BLaER1 (cell line): ENCODE measurements at regions not wholly inside any gene's neighbourhood (a gene's known extent, or its start where the extent isn't known, plus 50 kb on each side); places are given as distances from the start of the nearest gene placed in this dataset.

ENCODE experiments used
- H3K27ac ChIP-seq: shearing (Covaris generic); formaldehyde crosslinking; 2 replicates; pipeline ENCODE4 v1.8.1; 2022
- H3K27me3 ChIP-seq: shearing (Covaris generic); formaldehyde crosslinking; 2 replicates; pipeline ENCODE4 v1.8.1; 2022
- H3K36me3 ChIP-seq: shearing (Covaris generic); formaldehyde crosslinking; 2 replicates; pipeline ENCODE4 v1.8.1; 2022
- H3K4me1 ChIP-seq: shearing (Covaris generic); formaldehyde crosslinking; 2 replicates; pipeline ENCODE4 v1.8.1; 2022
- H3K4me2 ChIP-seq: shearing (Covaris generic); formaldehyde crosslinking; 2 replicates; pipeline ENCODE4 v1.8.1; 2022
- H3K4me3 ChIP-seq: shearing (Covaris generic); formaldehyde crosslinking; 2 replicates; pipeline ENCODE4 v1.8.1; 2022
- H3K9ac ChIP-seq: shearing (Covaris generic); formaldehyde crosslinking; 2 replicates; pipeline ENCODE4 v1.8.1; 2022
- H3K9me3 ChIP-seq: shearing (Covaris generic); formaldehyde crosslinking; 2 replicates; pipeline ENCODE4 v1.8.1; 2022
- H4K20me1 ChIP-seq: shearing (Covaris generic); formaldehyde crosslinking; 2 replicates; pipeline ENCODE4 v1.8.1; 2022
- Cebpa-rat ChIP-seq: shearing (Covaris generic); IDR thresholded peaks from 2 replicates; pipeline ENCODE4 v1.8.1; 2022

- Histone ChIP-seq H3K9me3 (peaks cover 10% of the 10 kb centered on the region; the same call in 1 of the 2 replicates), H3K4me3 (no peak overlapping the region), H3K27me3 (no peaks in the 10 kb centered on the region), H3K4me1 (peaks cover 24% of the 10 kb centered on the region), H3K9ac (no peak overlapping the region), H3K36me3 (no peaks in the 10 kb centered on the region), H4K20me1 (no peaks in the 10 kb centered on the region), H3K4me2 (no peak overlapping the region), H3K27ac (no peak overlapping the region; the same call in 1 of the 2 replicates)
- no peak for TF ChIP-seq Cebpa-rat
These were observed 66.3 kb upstream of the RMDN2 start for GRCh38 chr2:37858725-37859267.

- Histone ChIP-seq H3K4me2 (no peak overlapping the region), H4K20me1 (no peaks in the 10 kb centered on the region), H3K4me3 (no peak overlapping the region), H3K9ac (no peak overlapping the region), H3K27ac (no peak overlapping the region), H3K9me3 (peaks cover 10% of the 10 kb centered on the region; the same call in 1 of the 2 replicates), H3K36me3 (no peaks in the 10 kb centered on the region), H3K4me1 (no peaks in the 10 kb centered on the region), H3K27me3 (no peaks in the 10 kb centered on the region)
- TF ChIP-seq Cebpa-rat, result no peak
These were observed 62.5 kb upstream of the RMDN2 start for GRCh38 chr2:37862620-37863019.

- no peak overlapping the region for H3K4me3 ChIP-seq
- no peaks in the 10 kb centered on the region for H3K36me3 ChIP-seq
- no peaks in the 10 kb centered on the region for H3K27me3 ChIP-seq
- no peak overlapping the region for H3K9ac ChIP-seq
- peaks cover 5% of the 10 kb centered on the region; the same call in 1 of the 2 replicates for H3K9me3 ChIP-seq
- no peak for TF ChIP-seq Cebpa-rat
- H3K4me2 ChIP-seq, result no peak overlapping the region
- H4K20me1 ChIP-seq, result no peaks in the 10 kb centered on the region
- no peak overlapping the region for H3K27ac ChIP-seq
- H3K4me1 ChIP-seq, result no peaks in the 10 kb centered on the region
These were observed 60.9 kb upstream of the RMDN2 start for GRCh38 chr2:37864217-37864616.

- H3K9me3 ChIP-seq, result no peaks in the 10 kb centered on the region
- H4K20me1 ChIP-seq, result no peaks in the 10 kb centered on the region
- H3K4me1 ChIP-seq, result no peaks in the 10 kb centered on the region
- no peaks in the 10 kb centered on the region for H3K36me3 ChIP-seq
- H3K9ac ChIP-seq, result no peak overlapping the region
- no peak overlapping the region for H3K4me3 ChIP-seq
- no peaks in the 10 kb centered on the region for H3K27me3 ChIP-seq
- no peak for TF ChIP-seq Cebpa-rat
- no peak overlapping the region for H3K27ac ChIP-seq
- H3K4me2 ChIP-seq, result no peak overlapping the region
These were observed 59.4 kb upstream of the RMDN2 start for GRCh38 chr2:37865640-37866039.

GRCh38 chr2:37866171-37866934 is 58.7 kb upstream of the RMDN2 start:
- no peak overlapping the region for H3K4me2 ChIP-seq
- H3K36me3 ChIP-seq, result no peaks in the 10 kb centered on the region
- no peak for TF ChIP-seq Cebpa-rat
- no peaks in the 10 kb centered on the region for H3K4me1 ChIP-seq
- no peaks in the 10 kb centered on the region for H3K27me3 ChIP-seq
- H4K20me1 ChIP-seq, result no peaks in the 10 kb centered on the region
- no peak overlapping the region for H3K4me3 ChIP-seq
- no peak overlapping the region for H3K9ac ChIP-seq
- no peak overlapping the region for H3K27ac ChIP-seq
- H3K9me3 ChIP-seq, result no peaks in the 10 kb centered on the region

GRCh38 chr2:37867166-37867565 is 57.9 kb upstream of the RMDN2 start:
- H3K9me3 ChIP-seq, result no peaks in the 10 kb centered on the region
- H3K4me1 ChIP-seq, result peaks cover 4% of the 10 kb centered on the region; the same call in 1 of the 2 replicates
- no peak overlapping the region for H3K27ac ChIP-seq
- H3K27me3 ChIP-seq, result no peaks in the 10 kb centered on the region
- no peak overlapping the region for H3K4me2 ChIP-seq
- H3K9ac ChIP-seq, result no peak overlapping the region
- no peak for TF ChIP-seq Cebpa-rat
- no peak overlapping the region for H3K4me3 ChIP-seq
- no peaks in the 10 kb centered on the region for H4K20me1 ChIP-seq
- no peaks in the 10 kb centered on the region for H3K36me3 ChIP-seq

- no peaks in the 10 kb centered on the region for H3K36me3 ChIP-seq
- H3K4me2 ChIP-seq, result no peak overlapping the region
- no peak overlapping the region for H3K9ac ChIP-seq
- H3K27me3 ChIP-seq, result no peaks in the 10 kb centered on the region
- no peak for TF ChIP-seq Cebpa-rat
- no peak overlapping the region for H3K4me3 ChIP-seq
- H3K27ac ChIP-seq, result no peak overlapping the region
- peaks cover 19% of the 10 kb centered on the region for H3K4me1 ChIP-seq
- H3K9me3 ChIP-seq, result no peaks in the 10 kb centered on the region
- H4K20me1 ChIP-seq, result no peaks in the 10 kb centered on the region
These were observed 56.2 kb upstream of the RMDN2 start for GRCh38 chr2:37868866-37869265.

GRCh38 chr2:37869304-37869703 is 55.8 kb upstream of the RMDN2 start:
- Histone ChIP-seq H3K27ac (no peak overlapping the region), H3K27me3 (no peaks in the 10 kb centered on the region), H3K4me1 (peaks cover 20% of the 10 kb centered on the region), H3K36me3 (no peaks in the 10 kb centered on the region), H3K9me3 (no peaks in the 10 kb centered on the region), H3K4me3 (no peak overlapping the region), H4K20me1 (no peaks in the 10 kb centered on the region), H3K9ac (no peak overlapping the region), H3K4me2 (no peak overlapping the region)
- no peak for TF ChIP-seq Cebpa-rat

GRCh38 chr2:37869771-37870170 is 55.3 kb upstream of the RMDN2 start:
- Histone ChIP-seq H3K4me1 (peaks cover 20% of the 10 kb centered on the region), H3K9me3 (no peaks in the 10 kb centered on the region), H4K20me1 (no peaks in the 10 kb centered on the region), H3K27ac (no peak overlapping the region), H3K9ac (no peak overlapping the region), H3K27me3 (no peaks in the 10 kb centered on the region), H3K4me2 (no peak overlapping the region), H3K4me3 (no peak overlapping the region), H3K36me3 (no peaks in the 10 kb centered on the region)
- no peak for TF ChIP-seq Cebpa-rat

GRCh38 chr2:37870829-37871228 is 54.3 kb upstream of the RMDN2 start:
- no peak overlapping the region for H3K27ac ChIP-seq

More at GRCh38 chr2:37870829-37871228, 54.3 kb upstream of the RMDN2 start:
- H3K4me2 ChIP-seq, result no peak overlapping the region
- H3K4me3 ChIP-seq, result no peak overlapping the region
- no peaks in the 10 kb centered on the region for H3K27me3 ChIP-seq
- no peaks in the 10 kb centered on the region for H4K20me1 ChIP-seq
- H3K36me3 ChIP-seq, result no peaks in the 10 kb centered on the region
- no peak overlapping the region for H3K9ac ChIP-seq
- TF ChIP-seq Cebpa-rat, result no peak
- no peaks in the 10 kb centered on the region for H3K9me3 ChIP-seq
- H3K4me1 ChIP-seq, result peaks cover 25% of the 10 kb centered on the region
